ENCODE measurements at regions not wholly inside any gene's neighbourhood (a gene's known extent, or its start where the extent isn't known, plus 50 kb on each side); places are given as distances from the start of the nearest gene placed in this dataset.
A peak's percentile ranks its signal among the peaks of the same experiment; 100 is the strongest.

DNA sequence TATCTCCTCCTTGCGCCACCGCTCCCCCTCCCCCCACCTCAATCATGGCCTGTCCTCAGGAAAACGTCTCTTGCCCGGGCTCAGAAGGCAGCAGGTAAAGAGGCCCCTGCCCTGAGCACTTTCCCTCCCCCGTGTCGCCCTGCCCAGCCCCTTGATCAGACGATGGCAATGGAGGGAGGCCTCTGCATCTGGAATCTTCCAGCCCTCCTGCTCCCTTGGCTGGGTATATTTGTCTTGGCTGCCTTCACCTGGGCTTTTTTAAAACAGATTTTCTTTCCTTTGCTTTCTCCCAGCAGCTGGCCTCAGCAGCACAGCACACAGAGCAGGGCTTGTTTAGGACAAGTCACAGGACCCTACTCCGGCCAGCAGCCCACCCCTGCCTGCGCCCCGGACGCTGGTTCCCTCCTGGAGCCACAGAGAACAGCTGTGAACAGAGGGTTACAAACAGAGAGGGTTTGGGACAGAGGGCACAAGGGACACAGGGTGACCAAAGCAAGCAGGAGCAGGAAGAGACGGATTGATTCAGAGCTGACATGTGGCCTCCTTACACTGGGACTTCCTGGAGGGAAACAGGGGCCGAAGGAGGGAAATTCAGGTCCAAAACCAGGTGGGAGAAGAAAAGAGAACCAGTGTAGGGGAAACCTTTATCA is 78.7 kb downstream of the ISG20 start:
- ChIA-PET POLR2A (no interaction called here), CTCF (ENCODE audit: low intra/inter-chr PET ratio, low total read pairs) (no interaction called here)
- Histone ChIP-seq H4K20me1 (ENCODE audit: insufficient read depth, low read length) (no peaks in the 10 kb centered on the region), H3K9me3 (ENCODE audit: low read length) (no peaks in the 10 kb centered on the region), H3K27me3 (ENCODE audit: control insufficient read depth in 1 of 2, insufficient read depth in 2 of 2, low read length in 2 of 2) (peaks cover 0 to 16% of the 10 kb centered on the region in 2 experiments; a peak in 2 of 5 replicates), H3K79me2 (ENCODE audit: insufficient read depth, low read length) (no peaks in the 10 kb centered on the region), H3K36me3 (replicated peaks in 1 of 2; ENCODE audit: control insufficient read depth in 1 of 2, insufficient read depth in 2 of 2, low read length in 2 of 2) (no peaks in the 10 kb centered on the region), H3K4me1 (ENCODE audit: insufficient read depth, low read length) (peaks cover 19% of the 10 kb centered on the region), H2AFZ (ENCODE audit: low read length) (no peak overlapping the region), H3K27ac (ENCODE audit: extremely low read length, insufficient read depth, low read length) (no peak overlapping the region), H3K4me3 (replicated peaks in 1 of 3; ENCODE audit: insufficient read depth in 1 of 3, low read depth in 2 of 3, low read length in 3 of 3) (peak overlapping the region in 1 of 3 experiments; percentile 17; a peak in 1 of 6 replicates), H3K9ac (ENCODE audit: insufficient read depth, low read depth, low read length) (no peak overlapping the region), H3K4me2 (ENCODE audit: low read depth, low read length) (peak overlapping the region; percentile 16; the same call in 1 of the 2 replicates)
- DNase-seq (ENCODE audit: low spot score) (no peak), ATAC-seq (peak; percentile 31), FAIRE-seq (no peak)
- in situ Hi-C loops (cut with HindIII; ENCODE audit: extremely low pct_ligation_motif_present, low pct_unique_long_range_greater_than_20kb) = no loop called here
- intact Hi-C loops (cut with micrococcal nuclease; ENCODE audit: unreplicated experiment) = no loop called here
- no TSS peak for BruUV-seq (replicated peaks)
- 54% methylated on average over 11 of the region's 13 CpGs for WGBS (ENCODE audit: low lambda C conversion rate)
- no peak for TF ChIP-seq KDM6A (CRISPR knock-in tag; IDR thresholded peaks at IDR 0.05; ENCODE audit: low read depth)
- TF ChIP-seq ZBTB46 (CRISPR knock-in tag; IDR thresholded peaks at IDR 0.05; ENCODE audit: borderline replicate concordance) = no peak
- 0 out of 2 replicates have a peak, but pooled peaks have one; percentile 28 for TF ChIP-seq ZFX (CRISPR knock-in tag; IDR thresholded peaks at IDR 0.05; ENCODE audit: low read depth)
- TF ChIP-seq, protein P1, sequence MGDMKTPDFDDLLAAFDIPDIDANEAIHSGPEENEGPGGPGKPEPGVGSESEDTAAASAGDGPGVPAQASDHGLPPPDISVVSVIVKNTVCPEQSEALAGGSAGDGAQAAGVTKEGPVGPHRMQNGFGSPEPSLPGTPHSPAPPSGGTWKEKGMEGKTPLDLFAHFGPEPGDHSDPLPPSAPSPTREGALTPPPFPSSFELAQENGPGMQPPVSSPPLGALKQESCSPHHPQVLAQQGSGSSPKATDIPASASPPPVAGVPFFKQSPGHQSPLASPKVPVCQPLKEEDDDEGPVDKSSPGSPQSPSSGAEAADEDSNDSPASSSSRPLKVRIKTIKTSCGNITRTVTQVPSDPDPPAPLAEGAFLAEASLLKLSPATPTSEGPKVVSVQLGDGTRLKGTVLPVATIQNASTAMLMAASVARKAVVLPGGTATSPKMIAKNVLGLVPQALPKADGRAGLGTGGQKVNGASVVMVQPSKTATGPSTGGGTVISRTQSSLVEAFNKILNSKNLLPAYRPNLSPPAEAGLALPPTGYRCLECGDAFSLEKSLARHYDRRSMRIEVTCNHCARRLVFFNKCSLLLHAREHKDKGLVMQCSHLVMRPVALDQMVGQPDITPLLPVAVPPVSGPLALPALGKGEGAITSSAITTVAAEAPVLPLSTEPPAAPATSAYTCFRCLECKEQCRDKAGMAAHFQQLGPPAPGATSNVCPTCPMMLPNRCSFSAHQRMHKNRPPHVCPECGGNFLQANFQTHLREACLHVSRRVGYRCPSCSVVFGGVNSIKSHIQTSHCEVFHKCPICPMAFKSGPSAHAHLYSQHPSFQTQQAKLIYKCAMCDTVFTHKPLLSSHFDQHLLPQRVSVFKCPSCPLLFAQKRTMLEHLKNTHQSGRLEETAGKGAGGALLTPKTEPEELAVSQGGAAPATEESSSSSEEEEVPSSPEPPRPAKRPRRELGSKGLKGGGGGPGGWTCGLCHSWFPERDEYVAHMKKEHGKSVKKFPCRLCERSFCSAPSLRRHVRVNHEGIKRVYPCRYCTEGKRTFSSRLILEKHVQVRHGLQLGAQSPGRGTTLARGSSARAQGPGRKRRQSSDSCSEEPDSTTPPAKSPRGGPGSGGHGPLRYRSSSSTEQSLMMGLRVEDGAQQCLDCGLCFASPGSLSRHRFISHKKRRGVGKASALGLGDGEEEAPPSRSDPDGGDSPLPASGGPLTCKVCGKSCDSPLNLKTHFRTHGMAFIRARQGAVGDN (CRISPR knock-in tag; IDR thresholded peaks at IDR 0.05) = peak; percentile 26
- TF ChIP-seq MTA3 (CRISPR knock-in tag; IDR thresholded peaks at IDR 0.05) = no peak
- no peak for TF ChIP-seq FOXP1 (IDR thresholded peaks at IDR 0.05)
- TF ChIP-seq FOXP1 (CRISPR knock-in tag; IDR thresholded peaks at IDR 0.05) = no peak
- no peak for TF ChIP-seq ZNF17 (CRISPR knock-in tag; IDR thresholded peaks at IDR 0.05)
- no peak for TF ChIP-seq ZNF224 (CRISPR knock-in tag; IDR thresholded peaks at IDR 0.05)
- TF ChIP-seq, protein P2, sequence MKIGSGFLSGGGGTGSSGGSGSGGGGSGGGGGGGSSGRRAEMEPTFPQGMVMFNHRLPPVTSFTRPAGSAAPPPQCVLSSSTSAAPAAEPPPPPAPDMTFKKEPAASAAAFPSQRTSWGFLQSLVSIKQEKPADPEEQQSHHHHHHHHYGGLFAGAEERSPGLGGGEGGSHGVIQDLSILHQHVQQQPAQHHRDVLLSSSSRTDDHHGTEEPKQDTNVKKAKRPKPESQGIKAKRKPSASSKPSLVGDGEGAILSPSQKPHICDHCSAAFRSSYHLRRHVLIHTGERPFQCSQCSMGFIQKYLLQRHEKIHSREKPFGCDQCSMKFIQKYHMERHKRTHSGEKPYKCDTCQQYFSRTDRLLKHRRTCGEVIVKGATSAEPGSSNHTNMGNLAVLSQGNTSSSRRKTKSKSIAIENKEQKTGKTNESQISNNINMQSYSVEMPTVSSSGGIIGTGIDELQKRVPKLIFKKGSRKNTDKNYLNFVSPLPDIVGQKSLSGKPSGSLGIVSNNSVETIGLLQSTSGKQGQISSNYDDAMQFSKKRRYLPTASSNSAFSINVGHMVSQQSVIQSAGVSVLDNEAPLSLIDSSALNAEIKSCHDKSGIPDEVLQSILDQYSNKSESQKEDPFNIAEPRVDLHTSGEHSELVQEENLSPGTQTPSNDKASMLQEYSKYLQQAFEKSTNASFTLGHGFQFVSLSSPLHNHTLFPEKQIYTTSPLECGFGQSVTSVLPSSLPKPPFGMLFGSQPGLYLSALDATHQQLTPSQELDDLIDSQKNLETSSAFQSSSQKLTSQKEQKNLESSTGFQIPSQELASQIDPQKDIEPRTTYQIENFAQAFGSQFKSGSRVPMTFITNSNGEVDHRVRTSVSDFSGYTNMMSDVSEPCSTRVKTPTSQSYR (CRISPR knock-in tag; IDR thresholded peaks at IDR 0.05; ENCODE audit: borderline replicate concordance) = peak; percentile 78; the same call in 1 of the 2 replicates
- TF ChIP-seq, protein P3, sequence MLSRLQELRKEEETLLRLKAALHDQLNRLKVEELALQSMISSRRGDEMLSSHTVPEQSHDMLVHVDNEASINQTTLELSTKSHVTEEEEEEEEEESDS (CRISPR knock-in tag; IDR thresholded peaks at IDR 0.05; ENCODE audit: borderline replicate concordance) = no peak
- TF ChIP-seq ZNF550 (CRISPR knock-in tag; IDR thresholded peaks at IDR 0.05; ENCODE audit: borderline replicate concordance) = no peak
- TF ChIP-seq ZNF878 (CRISPR knock-in tag; IDR thresholded peaks at IDR 0.05) = no peak
- TF ChIP-seq ZNF282 (IDR thresholded peaks at IDR 0.05; ENCODE audit: partially characterized antibody) = no peak
- TF ChIP-seq KDM5A (IDR thresholded peaks at IDR 0.05; ENCODE audit: borderline replicate concordance, low read length) = no peak
- TF ChIP-seq SAP130 (CRISPR knock-in tag; IDR thresholded peaks at IDR 0.05; ENCODE audit: low read depth) = peak; percentile 7; the same call in 1 of the 2 replicates
